ENCODE measurements at regions not wholly inside any gene's neighbourhood (a gene's known extent, or its start where the extent isn't known, plus 50 kb on each side); places are given as distances from the start of the nearest gene placed in this dataset.
"Not testable (repeated sequence)": the region's sequence is repeated elsewhere in the genome, so short reads cannot be mapped to it uniquely, and the experiment has no call there.

GRCh38 chr9:89679016-89679415 is 74.2 kb downstream of the GADD45G start:
- Mint-ChIP-seq H3K27ac (no peak overlapping the region), H3K9me3 (no peaks in the 10 kb centered on the region), H3K4me1 (peaks cover 18% of the 10 kb centered on the region), H3K4me3 (no peak overlapping the region), H3K36me3 (ENCODE audit: low read depth) (no peaks in the 10 kb centered on the region), H3K27me3 (peaks cover 2% of the 10 kb centered on the region)
- intact Hi-C loops (cut with micrococcal nuclease): no loop called here
- DNase-seq: no peak

- H3K4me1 Mint-ChIP-seq: peaks cover 18% of the 10 kb centered on the region
- H3K36me3 Mint-ChIP-seq (ENCODE audit: low read depth): no peaks in the 10 kb centered on the region
- H3K27me3 Mint-ChIP-seq: peaks cover under 1% of the 10 kb centered on the region
- intact Hi-C loops (cut with micrococcal nuclease): no loop called here
- no peaks in the 10 kb centered on the region for H3K9me3 Mint-ChIP-seq
- DNase-seq: no peak
- no peak overlapping the region for H3K4me3 Mint-ChIP-seq
- no peak overlapping the region for H3K27ac Mint-ChIP-seq
Measured at GRCh38 chr9:89679581-89679980, 74.8 kb downstream of the GADD45G start.

- H3K9me3 Mint-ChIP-seq: no peaks in the 10 kb centered on the region
- no peak overlapping the region for H3K4me3 Mint-ChIP-seq
- peak overlapping the region; percentile 20 for H3K27ac Mint-ChIP-seq
- H3K36me3 Mint-ChIP-seq (ENCODE audit: low read depth): no peaks in the 10 kb centered on the region
- peaks cover 18% of the 10 kb centered on the region for H3K4me1 Mint-ChIP-seq
- peak; percentile 72 for DNase-seq
- H3K27me3 Mint-ChIP-seq: no peaks in the 10 kb centered on the region
- intact Hi-C loops (cut with micrococcal nuclease): no loop called here
Measured at GRCh38 chr9:89680547-89681467, 76.0 kb downstream of the GADD45G start.

GRCh38 chr9:89681468-89681859 is 76.7 kb downstream of the GADD45G start:
- H3K4me3 Mint-ChIP-seq, H3K9me3 Mint-ChIP-seq: not testable (repeated sequence)
- peaks cover 23% of the 10 kb centered on the region for H3K4me1 Mint-ChIP-seq

GRCh38 chr9:89683626-89684025 is 78.8 kb downstream of the GADD45G start:
- no peaks in the 10 kb centered on the region for H3K36me3 Mint-ChIP-seq (ENCODE audit: low read depth)
- no peak overlapping the region for H3K27ac Mint-ChIP-seq
- intact Hi-C loops (cut with micrococcal nuclease): no loop called here
- H3K4me3 Mint-ChIP-seq: no peak overlapping the region
- H3K4me1 Mint-ChIP-seq: peaks cover 22% of the 10 kb centered on the region
- H3K27me3 Mint-ChIP-seq: no peaks in the 10 kb centered on the region
- no peaks in the 10 kb centered on the region for H3K9me3 Mint-ChIP-seq
- DNase-seq: no peak

More at GRCh38 chr9:89681468-89681859, 76.7 kb downstream of the GADD45G start:
- DNase-seq; H3K27ac Mint-ChIP-seq; H3K27me3 Mint-ChIP-seq; intact Hi-C loops (cut with micrococcal nuclease); H3K36me3 Mint-ChIP-seq (ENCODE audit: low read depth): not testable (repeated sequence)

- Mint-ChIP-seq H3K27ac (no peak overlapping the region), H3K9me3 (no peaks in the 10 kb centered on the region), H3K27me3 (no peaks in the 10 kb centered on the region), H3K4me1 (peaks cover 23% of the 10 kb centered on the region), H3K4me3 (no peak overlapping the region), H3K36me3 (ENCODE audit: low read depth) (no peaks in the 10 kb centered on the region)
- no peak for DNase-seq
- intact Hi-C loops (cut with micrococcal nuclease): no loop called here
Measured at GRCh38 chr9:89684218-89684617, 79.4 kb downstream of the GADD45G start.

- DNase-seq: no peak
- intact Hi-C loops (cut with micrococcal nuclease): no loop called here
- Mint-ChIP-seq H3K27ac (no peak overlapping the region), H3K4me3 (no peak overlapping the region), H3K27me3 (no peaks in the 10 kb centered on the region), H3K36me3 (ENCODE audit: low read depth) (no peaks in the 10 kb centered on the region), H3K4me1 (peaks cover 23% of the 10 kb centered on the region), H3K9me3 (no peaks in the 10 kb centered on the region)
Measured at GRCh38 chr9:89684912-89685636, 80.3 kb downstream of the GADD45G start.

GRCh38 chr9:89685698-89686097 is 80.9 kb downstream of the GADD45G start:
- H3K27ac Mint-ChIP-seq: no peak overlapping the region
- intact Hi-C loops (cut with micrococcal nuclease): no loop called here

GRCh38 chr9:89686126-89686525 is 81.3 kb downstream of the GADD45G start:
- no peaks in the 10 kb centered on the region for H3K9me3 Mint-ChIP-seq
- intact Hi-C loops (cut with micrococcal nuclease): no loop called here
- H3K27ac Mint-ChIP-seq: peak overlapping the region; percentile 18
- H3K36me3 Mint-ChIP-seq (ENCODE audit: low read depth): no peaks in the 10 kb centered on the region
- no peak for DNase-seq
- no peaks in the 10 kb centered on the region for H3K27me3 Mint-ChIP-seq
- H3K4me1 Mint-ChIP-seq: peaks cover 26% of the 10 kb centered on the region
- H3K4me3 Mint-ChIP-seq: no peak overlapping the region

More at GRCh38 chr9:89685698-89686097, 80.9 kb downstream of the GADD45G start:
- Mint-ChIP-seq H3K27me3 (no peaks in the 10 kb centered on the region), H3K36me3 (ENCODE audit: low read depth) (no peaks in the 10 kb centered on the region), H3K4me1 (peaks cover 22% of the 10 kb centered on the region), H3K9me3 (no peaks in the 10 kb centered on the region), H3K4me3 (no peak overlapping the region)
- DNase-seq: no peak

- H3K36me3 Mint-ChIP-seq (ENCODE audit: low read depth): no peaks in the 10 kb centered on the region
- intact Hi-C loops (cut with micrococcal nuclease): no loop called here
- H3K4me3 Mint-ChIP-seq: no peak overlapping the region
- no peaks in the 10 kb centered on the region for H3K9me3 Mint-ChIP-seq
- DNase-seq: no peak
- no peaks in the 10 kb centered on the region for H3K27me3 Mint-ChIP-seq
- H3K4me1 Mint-ChIP-seq: peaks cover 31% of the 10 kb centered on the region
- H3K27ac Mint-ChIP-seq: no peak overlapping the region
Measured at GRCh38 chr9:89686621-89687020, 81.8 kb downstream of the GADD45G start.

GRCh38 chr9:89687188-89687587 is 82.4 kb downstream of the GADD45G start:
- intact Hi-C loops (cut with micrococcal nuclease): no loop called here
- no peak overlapping the region for H3K27ac Mint-ChIP-seq
- no peaks in the 10 kb centered on the region for H3K36me3 Mint-ChIP-seq (ENCODE audit: low read depth)
- H3K4me3 Mint-ChIP-seq: no peak overlapping the region
- H3K27me3 Mint-ChIP-seq: no peaks in the 10 kb centered on the region
- H3K9me3 Mint-ChIP-seq: no peaks in the 10 kb centered on the region
- no peak for DNase-seq
- peaks cover 37% of the 10 kb centered on the region for H3K4me1 Mint-ChIP-seq

GRCh38 chr9:89687848-89688247 is 83.0 kb downstream of the GADD45G start:
- Mint-ChIP-seq H3K4me1 (peaks cover 39% of the 10 kb centered on the region), H3K9me3 (no peaks in the 10 kb centered on the region), H3K27me3 (no peaks in the 10 kb centered on the region), H3K27ac (no peak overlapping the region), H3K4me3 (no peak overlapping the region), H3K36me3 (ENCODE audit: low read depth) (no peaks in the 10 kb centered on the region)
- DNase-seq: no peak
- intact Hi-C loops (cut with micrococcal nuclease): no loop called here

- H3K36me3 Mint-ChIP-seq (ENCODE audit: low read depth); H3K27me3 Mint-ChIP-seq; H3K27ac Mint-ChIP-seq; intact Hi-C loops (cut with micrococcal nuclease); H3K9me3 Mint-ChIP-seq; DNase-seq; H3K4me3 Mint-ChIP-seq: not testable (repeated sequence)
- peaks cover 43% of the 10 kb centered on the region for H3K4me1 Mint-ChIP-seq
Measured at GRCh38 chr9:89689321-89689720, 84.5 kb downstream of the GADD45G start.

GRCh38 chr9:89690334-89690912 is 85.6 kb downstream of the GADD45G start:
- H3K4me3 Mint-ChIP-seq: no peak overlapping the region
- no peak for DNase-seq
- H3K36me3 Mint-ChIP-seq (ENCODE audit: low read depth): no peaks in the 10 kb centered on the region
- H3K27ac Mint-ChIP-seq: peak overlapping the region; percentile 80
- no peaks in the 10 kb centered on the region for H3K27me3 Mint-ChIP-seq
- H3K9me3 Mint-ChIP-seq: no peaks in the 10 kb centered on the region
- peaks cover 43% of the 10 kb centered on the region for H3K4me1 Mint-ChIP-seq
- intact Hi-C loops (cut with micrococcal nuclease): loop anchor here (1.0 kb wide), 1 partner anchor 11 kb away; no protein-coding TSS in a partner anchor
